HG02884 (cell line): ENCODE measurements at regions not wholly inside any gene's neighbourhood (a gene's known extent, or its start where the extent isn't known, plus 50 kb on each side); places are given as distances from the start of the nearest gene placed in this dataset.

Source experiments
- ATAC-seq: cut with Tn5 transposase; IDR thresholded peaks from one replicate; pipeline ENCODE4 v1.9.1; 2021; ENCODE audit warnings: mild to moderate bottlenecking, moderate library complexity; ENCODE audit not compliant: unreplicated experiment

GRCh38 chr4:30783751-30784150, 63.6 kb downstream of the PCDH7 start:
- no peak for ATAC-seq

- no peak for ATAC-seq
Observed at GRCh38 chr4:30789219-30789671, 69.1 kb downstream of the PCDH7 start.

- ATAC-seq, result no peak
Observed at GRCh38 chr4:30790123-30790522, 70.0 kb downstream of the PCDH7 start.

- ATAC-seq, result no peak
Observed at GRCh38 chr4:30790998-30791397, 70.8 kb downstream of the PCDH7 start.

- ATAC-seq, result no peak
Observed at GRCh38 chr4:30792601-30793000, 72.4 kb downstream of the PCDH7 start.

GRCh38 chr4:30801876-30802275, 81.7 kb downstream of the PCDH7 start:
- ATAC-seq, result no peak

- ATAC-seq, result no peak
Observed at GRCh38 chr4:30802622-30803323, 82.6 kb downstream of the PCDH7 start.

GRCh38 chr4:30808276-30808675, 88.1 kb downstream of the PCDH7 start:
- ATAC-seq, result no peak

GRCh38 chr4:30811296-30811695, 91.1 kb downstream of the PCDH7 start:
- no peak for ATAC-seq

GRCh38 chr4:30815685-30816084, 95.5 kb downstream of the PCDH7 start:
- ATAC-seq, result no peak

- no peak for ATAC-seq
Observed at GRCh38 chr4:30817447-30817846, 97.3 kb downstream of the PCDH7 start.

GRCh38 chr4:30818541-30818940, 98.4 kb downstream of the PCDH7 start:
- ATAC-seq, result no peak

- no peak for ATAC-seq
Observed at GRCh38 chr4:30821275-30821674, 101.1 kb downstream of the PCDH7 start.

GRCh38 chr4:30821859-30822612, 101.9 kb downstream of the PCDH7 start:
- ATAC-seq, result no peak

- no peak for ATAC-seq
Observed at GRCh38 chr4:30822911-30823551, 102.9 kb downstream of the PCDH7 start.

GRCh38 chr4:30825008-30825770, 105.0 kb downstream of the PCDH7 start:
- no peak for ATAC-seq

- no peak for ATAC-seq
Observed at GRCh38 chr4:30828264-30828926, 108.2 kb downstream of the PCDH7 start.

GRCh38 chr4:30832639-30833038, 112.5 kb downstream of the PCDH7 start:
- no peak for ATAC-seq

- no peak for ATAC-seq
Observed at GRCh38 chr4:30833206-30833605, 113.0 kb downstream of the PCDH7 start.

- ATAC-seq, result no peak
Observed at GRCh38 chr4:30835044-30835443, 114.9 kb downstream of the PCDH7 start.

GRCh38 chr4:30836231-30836630, 116.1 kb downstream of the PCDH7 start:
- no peak for ATAC-seq
